GM13977 (cell line): ENCODE measurements at regions not wholly inside any gene's neighbourhood (a gene's known extent, or its start where the extent isn't known, plus 50 kb on each side); places are given as distances from the start of the nearest gene placed in this dataset.

Experiments used
- DNase-seq: peaks from one replicate; pipeline ENCODE4 v3.0.0; 2012; ENCODE audit warnings: low spot score
- in situ Hi-C: fragments of 300-500 bp; cut with MboI; formaldehyde crosslinking; loops from one replicate; pipeline ENCODE4 v1.12.0; 2022; ENCODE audit warnings: low sequenced_read_pairs, low pct_unique_long_range_greater_than_20kb, mixed read lengths, inconsistent platforms; ENCODE audit not compliant: unreplicated experiment
- TF ChIP-seq, protein P1 (sequence below): IDR thresholded peaks from 2 replicates; pipeline ENCODE4 v1.5.1; 2012; ENCODE audit warnings: mild to moderate bottlenecking, control low read depth; ENCODE audit not compliant: insufficient read depth; ENCODE audit errors: extremely low read depth, missing control alignments

DNA sequence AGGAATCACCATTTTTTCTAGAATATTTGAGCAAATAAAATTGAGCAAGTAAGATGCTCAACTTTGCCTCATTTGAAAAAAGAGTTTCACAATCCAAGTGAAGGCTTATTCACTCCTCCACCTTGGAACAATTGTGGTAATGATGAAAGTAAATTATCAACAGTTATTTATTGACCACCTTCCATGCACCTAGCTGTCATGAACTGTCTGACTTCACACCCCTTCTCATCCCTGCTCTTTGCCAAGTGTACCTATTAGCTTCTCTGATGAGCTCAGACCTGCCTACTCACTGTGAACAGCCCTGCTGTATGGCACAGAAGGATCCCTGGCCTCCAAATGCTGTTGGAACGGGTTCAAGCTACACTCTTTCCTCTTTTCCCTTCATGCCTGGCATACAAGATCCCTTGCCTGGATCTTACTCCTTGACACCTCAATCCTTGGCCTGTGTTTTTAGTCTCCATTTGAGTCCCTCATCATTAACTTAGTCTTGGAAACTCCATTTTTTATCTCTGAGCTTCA lies 99.0 kb upstream of the PREP start:
- TF ChIP-seq, protein P1, sequence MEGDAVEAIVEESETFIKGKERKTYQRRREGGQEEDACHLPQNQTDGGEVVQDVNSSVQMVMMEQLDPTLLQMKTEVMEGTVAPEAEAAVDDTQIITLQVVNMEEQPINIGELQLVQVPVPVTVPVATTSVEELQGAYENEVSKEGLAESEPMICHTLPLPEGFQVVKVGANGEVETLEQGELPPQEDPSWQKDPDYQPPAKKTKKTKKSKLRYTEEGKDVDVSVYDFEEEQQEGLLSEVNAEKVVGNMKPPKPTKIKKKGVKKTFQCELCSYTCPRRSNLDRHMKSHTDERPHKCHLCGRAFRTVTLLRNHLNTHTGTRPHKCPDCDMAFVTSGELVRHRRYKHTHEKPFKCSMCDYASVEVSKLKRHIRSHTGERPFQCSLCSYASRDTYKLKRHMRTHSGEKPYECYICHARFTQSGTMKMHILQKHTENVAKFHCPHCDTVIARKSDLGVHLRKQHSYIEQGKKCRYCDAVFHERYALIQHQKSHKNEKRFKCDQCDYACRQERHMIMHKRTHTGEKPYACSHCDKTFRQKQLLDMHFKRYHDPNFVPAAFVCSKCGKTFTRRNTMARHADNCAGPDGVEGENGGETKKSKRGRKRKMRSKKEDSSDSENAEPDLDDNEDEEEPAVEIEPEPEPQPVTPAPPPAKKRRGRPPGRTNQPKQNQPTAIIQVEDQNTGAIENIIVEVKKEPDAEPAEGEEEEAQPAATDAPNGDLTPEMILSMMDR: no peak
- in situ Hi-C loops: no loop called here
- DNase-seq: no peak

DNA sequence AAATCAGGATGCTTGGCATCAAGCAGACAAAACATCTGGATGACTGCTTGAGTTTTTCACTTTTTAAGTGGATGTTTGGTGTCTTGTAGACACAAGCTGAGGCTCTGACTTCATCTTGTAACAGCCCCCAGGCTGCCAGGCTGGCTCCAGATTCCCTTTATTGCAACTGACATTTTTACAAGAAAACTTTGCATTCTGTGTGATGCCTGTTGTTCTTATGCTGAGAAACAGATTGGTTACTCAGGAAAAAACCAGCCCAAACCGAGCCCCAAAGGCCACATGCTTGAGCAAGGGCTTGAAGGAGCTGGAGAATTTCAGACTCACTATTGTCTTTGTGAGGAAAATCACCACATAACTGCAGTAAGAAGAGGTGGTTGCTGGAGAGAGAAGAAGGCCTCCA lies 98.4 kb upstream of the PREP start:
- in situ Hi-C loops: no loop called here
- TF ChIP-seq, protein P1: no peak
- DNase-seq: no peak

DNA sequence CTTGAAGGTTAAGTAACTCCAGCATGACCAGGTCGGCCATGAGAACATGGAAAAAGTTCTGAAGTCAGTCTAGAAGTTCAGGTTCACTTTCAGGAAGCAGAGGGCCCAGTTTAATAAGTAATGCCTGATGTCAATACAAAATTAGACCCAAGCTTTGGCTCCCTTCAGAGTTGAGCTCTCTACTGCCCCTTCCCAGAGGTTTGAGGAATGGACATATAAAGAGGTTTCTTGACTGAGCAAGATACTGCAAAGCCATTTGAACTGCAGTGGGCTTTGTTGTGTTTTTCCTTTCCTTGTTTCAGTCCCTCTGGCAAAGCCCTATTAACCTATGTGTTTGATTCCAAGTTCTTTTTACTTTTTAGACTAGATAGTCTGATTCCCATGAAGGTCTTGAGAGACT lies 97.8 kb upstream of the PREP start:
- TF ChIP-seq, protein P1: no peak
- no peak for DNase-seq
- in situ Hi-C loops: no loop called here

DNA sequence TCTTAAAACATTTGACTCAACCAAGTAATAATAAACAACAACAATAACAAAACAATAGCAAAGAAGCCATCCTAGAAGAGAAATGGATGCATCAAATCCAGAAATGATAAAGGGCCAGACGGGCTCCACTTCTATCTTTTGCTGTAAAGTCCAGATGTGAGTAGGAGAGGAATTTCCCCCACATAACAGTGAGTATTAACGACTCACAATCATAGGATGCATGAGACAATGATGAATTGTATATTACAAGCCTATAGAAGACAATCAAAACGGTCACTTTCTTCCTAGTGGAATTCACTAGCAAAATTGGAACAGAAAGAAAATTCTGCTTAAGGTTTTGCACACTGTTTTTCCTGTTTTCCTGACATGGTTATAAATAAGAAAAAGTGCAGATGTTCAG lies 97.0 kb upstream of the PREP start:
- DNase-seq: no peak
- TF ChIP-seq, protein P1: no peak
- in situ Hi-C loops: loop anchor here (25.0 kb wide), 2 partner anchors 587 to 787 kb away; partner anchors contain the start of gene PRDM1

DNA sequence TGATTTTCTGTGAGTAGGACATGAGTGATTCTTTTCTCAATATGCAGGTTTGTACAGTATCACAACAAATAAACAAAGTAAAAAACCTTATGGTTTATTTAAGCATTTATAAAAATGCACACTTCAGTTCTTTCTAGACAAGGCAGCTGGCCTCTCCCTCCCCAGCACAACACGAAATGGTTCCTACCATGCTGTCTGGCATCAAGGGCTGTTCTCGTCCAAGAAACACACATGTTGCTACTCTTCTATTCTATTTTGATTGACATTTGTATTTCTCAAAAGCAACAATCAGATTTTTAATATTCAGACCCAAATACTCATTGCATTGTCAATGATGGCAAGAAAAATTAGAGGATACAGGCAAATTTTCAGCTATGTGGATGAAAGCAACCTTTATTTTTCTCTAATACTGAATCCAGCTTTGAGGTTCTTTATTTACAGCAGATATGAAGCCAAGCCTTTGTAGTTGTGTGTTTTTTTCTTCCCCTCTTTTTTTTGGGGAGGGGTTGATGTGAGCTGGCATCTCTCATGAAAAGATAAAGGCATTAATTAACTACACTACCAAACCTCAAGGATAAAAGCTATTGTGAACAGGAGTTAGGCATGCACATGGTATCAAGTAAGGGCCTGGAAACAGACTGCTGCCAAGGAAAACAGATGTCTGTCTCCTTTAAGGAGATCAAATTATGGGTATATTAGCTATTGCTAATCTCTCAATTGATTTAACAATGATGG lies 96.4 kb upstream of the PREP start:
- DNase-seq: no peak
- in situ Hi-C loops: loop anchor here (25.0 kb wide), 2 partner anchors 588 to 788 kb away; partner anchors contain the start of gene PRDM1

DNA sequence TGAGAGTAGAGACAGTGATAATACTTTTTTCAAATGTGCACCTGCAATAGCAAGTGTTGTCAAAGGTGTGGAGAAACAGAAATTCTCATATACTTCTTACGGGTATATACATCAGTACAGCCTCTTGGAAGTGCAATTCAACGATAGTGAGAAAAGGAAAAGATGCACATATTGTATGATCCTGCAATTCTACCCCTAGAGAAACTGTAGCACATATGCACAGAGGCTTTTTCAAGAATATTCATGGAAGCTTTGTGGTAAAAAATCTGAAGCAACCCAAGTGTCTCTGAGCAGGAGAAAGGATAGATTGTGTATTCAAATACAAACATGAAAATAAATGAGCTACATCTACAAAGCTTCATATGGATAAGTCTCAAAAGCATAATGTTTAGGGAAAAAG lies 94.7 kb upstream of the PREP start:
- TF ChIP-seq, protein P1: no peak
- in situ Hi-C loops: loop anchor here (25.0 kb wide), 2 partner anchors 590 to 790 kb away; partner anchors contain the start of gene PRDM1
- DNase-seq: no peak

More for the DNA sequence above, 96.4 kb upstream of the PREP start:
- TF ChIP-seq, protein P1: no peak
